ENCODE measurements at regions not wholly inside any gene's neighbourhood (a gene's known extent, or its start where the extent isn't known, plus 50 kb on each side); places are given as distances from the start of the nearest gene placed in this dataset.

DNA sequence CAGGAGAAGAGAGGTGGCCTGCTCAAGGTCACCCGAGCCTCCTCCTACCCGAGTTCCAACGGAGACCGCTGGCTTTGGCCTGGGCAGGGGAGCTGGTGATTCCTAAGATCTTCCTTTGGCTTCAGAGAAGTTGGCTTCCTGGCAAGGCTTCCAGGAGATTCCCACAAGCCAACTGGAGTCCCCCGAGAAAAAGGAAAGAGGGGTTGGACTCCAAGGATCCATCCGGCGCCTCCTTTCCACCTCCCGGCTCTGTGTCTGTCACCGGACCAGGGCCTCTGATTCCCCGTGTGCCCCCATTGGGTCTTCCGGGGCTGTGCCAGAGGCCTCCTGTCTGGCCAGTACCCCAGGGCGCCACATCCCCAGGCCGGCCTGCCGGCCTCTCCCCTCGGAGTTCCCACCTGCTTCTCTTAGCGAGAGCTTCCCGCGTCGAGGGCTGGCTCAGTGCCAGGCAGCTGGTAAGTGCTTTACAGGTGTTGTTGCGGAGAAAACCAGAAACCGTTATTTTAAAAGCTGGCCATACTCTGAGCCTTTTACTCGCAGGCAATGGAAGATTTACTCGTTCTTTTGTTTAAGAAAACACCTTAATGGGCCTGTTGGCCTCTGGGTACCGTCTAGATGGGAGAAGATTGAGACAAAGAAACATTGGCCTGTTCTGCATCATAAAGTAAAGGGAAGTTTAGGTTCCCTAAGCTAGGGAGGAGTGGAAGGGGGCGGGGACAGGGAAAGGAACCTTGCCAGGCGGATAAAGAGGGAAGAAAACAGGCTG is 258.4 kb upstream of the SDK2 start:
- TF ChIP-seq TAF1 (IDR thresholded peaks at IDR 0.05; ENCODE audit: borderline replicate concordance, insufficient read depth, low read length) = no peak
- no peak for TF ChIP-seq SIN3A (IDR thresholded peaks at IDR 0.05; ENCODE audit: borderline replicate concordance, insufficient read depth, low read length)
- TF ChIP-seq REST (IDR thresholded peaks at IDR 0.05; ENCODE audit: insufficient read depth in 1 of 2, low read depth in 2 of 2, low read length in 2 of 2) = no peak
- TF ChIP-seq FOXP2 (optimal IDR thresholded peaks at IDR 0.05; ENCODE audit: borderline replicate concordance, extremely low read depth, extremely low read length, insufficient read depth) = no peak
- no peak for TF ChIP-seq POLR2AphosphoS5 (IDR thresholded peaks at IDR 0.05; ENCODE audit: low read depth, low read length)

- no peak for TF ChIP-seq SIN3A (IDR thresholded peaks at IDR 0.05; ENCODE audit: borderline replicate concordance, insufficient read depth, low read length)
- no peak for TF ChIP-seq FOXP2 (optimal IDR thresholded peaks at IDR 0.05; ENCODE audit: borderline replicate concordance, extremely low read depth, extremely low read length, insufficient read depth)
- no peak for TF ChIP-seq POLR2AphosphoS5 (IDR thresholded peaks at IDR 0.05; ENCODE audit: low read depth, low read length)
- TF ChIP-seq TAF1 (IDR thresholded peaks at IDR 0.05; ENCODE audit: borderline replicate concordance, insufficient read depth, low read length) = no peak
- no peak for TF ChIP-seq REST (IDR thresholded peaks at IDR 0.05; ENCODE audit: insufficient read depth in 1 of 2, low read depth in 2 of 2, low read length in 2 of 2)
Observed at GRCh38 chr17:73906896-73907870, 262.9 kb upstream of the SDK2 start.

- no peak for TF ChIP-seq TAF1 (IDR thresholded peaks at IDR 0.05; ENCODE audit: borderline replicate concordance, insufficient read depth, low read length)
- TF ChIP-seq POLR2AphosphoS5 (IDR thresholded peaks at IDR 0.05; ENCODE audit: low read depth, low read length) = no peak
- TF ChIP-seq REST (IDR thresholded peaks at IDR 0.05; ENCODE audit: insufficient read depth in 1 of 2, low read depth in 2 of 2, low read length in 2 of 2) = no peak
- no peak for TF ChIP-seq FOXP2 (optimal IDR thresholded peaks at IDR 0.05; ENCODE audit: borderline replicate concordance, extremely low read depth, extremely low read length, insufficient read depth)
- no peak for TF ChIP-seq SIN3A (IDR thresholded peaks at IDR 0.05; ENCODE audit: borderline replicate concordance, insufficient read depth, low read length)
Observed at GRCh38 chr17:73909186-73909585, 264.9 kb upstream of the SDK2 start.

- no peak for TF ChIP-seq FOXP2 (optimal IDR thresholded peaks at IDR 0.05; ENCODE audit: borderline replicate concordance, extremely low read depth, extremely low read length, insufficient read depth)
- TF ChIP-seq REST (IDR thresholded peaks at IDR 0.05; ENCODE audit: insufficient read depth in 1 of 2, low read depth in 2 of 2, low read length in 2 of 2) = no peak
- no peak for TF ChIP-seq POLR2AphosphoS5 (IDR thresholded peaks at IDR 0.05; ENCODE audit: low read depth, low read length)
- no peak for TF ChIP-seq SIN3A (IDR thresholded peaks at IDR 0.05; ENCODE audit: borderline replicate concordance, insufficient read depth, low read length)
- no peak for TF ChIP-seq TAF1 (IDR thresholded peaks at IDR 0.05; ENCODE audit: borderline replicate concordance, insufficient read depth, low read length)
Observed at GRCh38 chr17:73910206-73910605, 266.0 kb upstream of the SDK2 start.

Data from PFSK-1 (cell line).